Liver (tissue), 8 donors: ENCODE measurements at regions not wholly inside any gene's neighbourhood (a gene's known extent, or its start where the extent isn't known, plus 50 kb on each side); places are given as distances from the start of the nearest gene placed in this dataset.

Experiments
- DNase-seq: peaks from one replicate; pipeline ENCODE4 v3.0.0-alpha.2; 2017; ENCODE audit warnings: low spot score
- H3K27ac ChIP-seq, 2 donors: one replicate each; pipeline ENCODE4 v1.7.0; 2013; ENCODE audit warnings: inconsistent platforms in 2 of 2, low read length in 2 of 2, control low read depth in 1 of 2, low read depth in 1 of 2, mild to moderate bottlenecking in 1 of 2
- H3K27me3 ChIP-seq, 4 donors: one replicate each; pipeline versions ENCODE4 v1.6.1 to v1.7.0; 2013; ENCODE audit warnings: low read length in 3 of 4, inconsistent platforms in 1 of 4, mild to moderate bottlenecking in 1 of 4, moderate library complexity in 1 of 4; ENCODE audit not compliant: control insufficient read depth in 4 of 4, insufficient read depth in 4 of 4
- H3K36me3 ChIP-seq, 4 donors: one replicate each; pipeline versions ENCODE4 v1.6.1 to v1.7.0; 2013; ENCODE audit warnings: low read length in 3 of 4, mild to moderate bottlenecking in 3 of 4, low read depth in 1 of 4, moderate library complexity in 1 of 4; ENCODE audit not compliant: control insufficient read depth in 4 of 4, insufficient read depth in 3 of 4
- H3K4me1 ChIP-seq, 4 donors: one replicate each; pipeline versions ENCODE4 v1.6.1 to v1.7.0; 2013; ENCODE audit warnings: low read length in 3 of 4, mild to moderate bottlenecking in 3 of 4, moderate library complexity in 1 of 4; ENCODE audit not compliant: control insufficient read depth in 4 of 4, insufficient read depth in 4 of 4
- H3K4me3 ChIP-seq, 3 donors: one replicate each; pipeline versions ENCODE4 v1.6.1 to v1.7.0; 2013; ENCODE audit warnings: low read length in 3 of 3, control low read depth in 1 of 3, low read depth in 1 of 3, mild to moderate bottlenecking in 1 of 3
- H3K9ac ChIP-seq, 2 donors: one replicate each; pipeline ENCODE4 v1.7.0; 2013; ENCODE audit warnings: low read length in 2 of 2, mild to moderate bottlenecking in 2 of 2, moderate library complexity in 2 of 2, control low read depth in 1 of 2, low read depth in 1 of 2
- H3K9me3 ChIP-seq, 4 donors: one replicate each; pipeline versions ENCODE4 v1.6.1 to v1.7.0; 2013; ENCODE audit warnings: low read length in 3 of 4; ENCODE audit not compliant: control insufficient read depth in 4 of 4
- EGR1 ChIP-seq, 2 donors: IDR thresholded peaks; 2 replicates each; pipeline ENCODE4 v1.6.1; 2016 to 2018; ENCODE audit warnings: antibody characterized with exemption in 2 of 2, low read depth in 2 of 2
- FOXA2 ChIP-seq: IDR thresholded peaks from 2 replicates; pipeline ENCODE4 v1.6.1; 2016; ENCODE audit warnings: antibody characterized with exemption
- GABPA ChIP-seq, 2 donors: IDR thresholded peaks in 1 of 2; conservative IDR thresholded peaks in 1 of 2; 2 replicates each; pipeline ENCODE4 v1.6.1; 2016; ENCODE audit warnings: antibody characterized with exemption in 2 of 2, mild to moderate bottlenecking in 1 of 2, moderate library complexity in 1 of 2
- HNF4A ChIP-seq, 2 donors: conservative IDR thresholded peaks; 2 replicates each; pipeline ENCODE4 v1.6.1; 2016; ENCODE audit warnings: antibody characterized with exemption in 2 of 2, mild to moderate bottlenecking in 2 of 2
- JUND ChIP-seq, 2 donors: IDR thresholded peaks; 2 replicates each; pipeline ENCODE4 v1.6.1; 2016; ENCODE audit warnings: antibody characterized with exemption in 2 of 2
- NR2F2 ChIP-seq: IDR thresholded peaks from 2 replicates; pipeline ENCODE4 v1.6.1; 2016; ENCODE audit warnings: antibody characterized with exemption
- RAD21 ChIP-seq, 2 donors: IDR thresholded peaks; 2 replicates each; pipeline ENCODE4 v1.6.1; 2016; ENCODE audit warnings: antibody characterized with exemption in 2 of 2, mild to moderate bottlenecking in 2 of 2
- RXRA ChIP-seq, 2 donors: IDR thresholded peaks; 2 replicates each; pipeline ENCODE4 v1.6.1; 2017 to 2018; ENCODE audit warnings: antibody characterized with exemption in 2 of 2, mild to moderate bottlenecking in 1 of 2
- SP1 ChIP-seq: IDR thresholded peaks from 2 replicates; pipeline ENCODE4 v1.6.1; 2018; ENCODE audit warnings: antibody characterized with exemption, mild to moderate bottlenecking
- TAF1 ChIP-seq: conservative IDR thresholded peaks from 2 replicates; pipeline ENCODE4 v1.6.1; 2016; ENCODE audit warnings: antibody characterized with exemption, mild to moderate bottlenecking
- YY1 ChIP-seq: IDR thresholded peaks from 2 replicates; pipeline ENCODE4 v1.6.1; 2016; ENCODE audit warnings: antibody characterized with exemption, mild to moderate bottlenecking
- WGBS: extraction: QIAGEN DNeasy Blood & Tissue Kit; methylation state at CpG from one replicate; pipeline ENCODE4 v1.1.7; 2013; 5-methylcytosine and 5-hydroxymethylcytosine counted together
- TF ChIP-seq, protein P1 (sequence below): IDR thresholded peaks from 2 replicates; pipeline ENCODE4 v1.6.1; 2016; ENCODE audit warnings: antibody characterized with exemption
- TF ChIP-seq, protein P2 (sequence below): IDR thresholded peaks from 2 replicates; pipeline ENCODE4 v1.6.1; 2016; ENCODE audit warnings: antibody characterized with exemption
- TF ChIP-seq, protein P3 (sequence below): IDR thresholded peaks from 2 replicates; pipeline ENCODE4 v1.6.1; 2016; ENCODE audit warnings: antibody characterized with exemption, mild to moderate bottlenecking
- TF ChIP-seq, protein P4 (sequence below): fragments of 150-350 bp; IDR thresholded peaks from 2 replicates; pipeline ENCODE4 v1.5.1; 2017; ENCODE audit warnings: improper control_type of control experiment, low read depth, low read length; ENCODE audit not compliant: missing input control
- donor health status: healthy.
- donor health status: healthy.
- donor health status: healthy.
- donor health status: healthy.
- donor health status: healthy.

DNA sequence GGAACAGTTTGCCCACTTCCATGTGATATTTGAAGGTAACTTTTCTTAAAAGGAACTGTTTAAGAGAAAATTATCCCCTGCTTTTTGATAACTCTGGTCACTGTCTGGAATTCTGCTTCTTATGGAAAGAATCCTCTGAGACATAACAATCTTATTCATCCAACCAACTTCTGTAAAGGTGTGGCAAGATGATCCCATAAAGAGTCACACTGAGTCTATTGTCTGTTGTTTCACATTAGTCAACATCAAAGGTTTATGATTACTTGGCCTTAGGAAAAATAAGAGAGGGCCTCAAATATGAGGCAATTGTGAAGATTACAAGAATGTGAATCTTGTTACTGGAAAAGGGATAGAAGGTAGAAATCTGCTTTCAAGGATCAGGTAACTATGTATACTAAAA, 88.0 kb upstream of the MAGEB18 start:
- no peak overlapping the region for H3K4me3 ChIP-seq
- no peak for DNase-seq
- H3K27me3 ChIP-seq, result no peaks in the 10 kb centered on the region
- H3K9me3 ChIP-seq, result no peaks in the 10 kb centered on the region
- no peak overlapping the region for H3K27ac ChIP-seq
- no peak overlapping the region for H3K9ac ChIP-seq
- TF ChIP-seq FOXA2 (no peak), RAD21 (IDR thresholded peaks at IDR 0.05) (no peak)
- no peaks in the 10 kb centered on the region for H3K4me1 ChIP-seq
- H3K36me3 ChIP-seq, result no peaks in the 10 kb centered on the region

DNA sequence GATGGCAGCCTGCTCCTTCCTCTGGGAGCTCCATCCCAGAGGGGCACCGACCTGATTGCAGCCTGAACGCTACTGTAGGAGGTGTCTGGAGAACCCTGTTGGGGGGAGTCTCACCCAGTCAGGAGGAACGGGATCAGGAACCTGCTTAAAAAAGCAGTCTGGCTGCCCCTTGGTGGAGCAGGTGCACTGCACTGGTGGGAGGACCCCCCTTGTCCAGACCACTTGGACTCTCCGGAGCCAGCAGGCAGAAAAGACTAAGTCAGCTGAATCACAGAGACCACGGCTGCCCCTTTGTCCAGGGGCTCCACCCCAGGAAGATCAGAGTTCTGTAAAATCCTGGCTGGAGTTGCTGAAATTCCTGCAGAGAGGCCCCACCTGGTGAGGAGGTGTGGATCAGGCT, 67.3 kb upstream of the MAGEB18 start:
- Histone ChIP-seq H3K27ac (no peak overlapping the region), H3K9ac (no peak overlapping the region), H3K4me3 (no peak overlapping the region), H3K4me1 (no peaks in the 10 kb centered on the region), H3K27me3 (no peaks in the 10 kb centered on the region), H3K36me3 (no peaks in the 10 kb centered on the region), H3K9me3 (no peaks in the 10 kb centered on the region)
- no peak for TF ChIP-seq GABPA (IDR thresholded peaks at IDR 0.05 in 1 of 2, conservative IDR thresholded peaks at IDR 0.05 in 1 of 2)
- TF ChIP-seq, protein P1, sequence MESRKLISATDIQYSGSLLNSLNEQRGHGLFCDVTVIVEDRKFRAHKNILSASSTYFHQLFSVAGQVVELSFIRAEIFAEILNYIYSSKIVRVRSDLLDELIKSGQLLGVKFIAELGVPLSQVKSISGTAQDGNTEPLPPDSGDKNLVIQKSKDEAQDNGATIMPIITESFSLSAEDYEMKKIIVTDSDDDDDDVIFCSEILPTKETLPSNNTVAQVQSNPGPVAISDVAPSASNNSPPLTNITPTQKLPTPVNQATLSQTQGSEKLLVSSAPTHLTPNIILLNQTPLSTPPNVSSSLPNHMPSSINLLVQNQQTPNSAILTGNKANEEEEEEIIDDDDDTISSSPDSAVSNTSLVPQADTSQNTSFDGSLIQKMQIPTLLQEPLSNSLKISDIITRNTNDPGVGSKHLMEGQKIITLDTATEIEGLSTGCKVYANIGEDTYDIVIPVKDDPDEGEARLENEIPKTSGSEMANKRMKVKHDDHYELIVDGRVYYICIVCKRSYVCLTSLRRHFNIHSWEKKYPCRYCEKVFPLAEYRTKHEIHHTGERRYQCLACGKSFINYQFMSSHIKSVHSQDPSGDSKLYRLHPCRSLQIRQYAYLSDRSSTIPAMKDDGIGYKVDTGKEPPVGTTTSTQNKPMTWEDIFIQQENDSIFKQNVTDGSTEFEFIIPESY, result no peak
- TF ChIP-seq, protein P2, sequence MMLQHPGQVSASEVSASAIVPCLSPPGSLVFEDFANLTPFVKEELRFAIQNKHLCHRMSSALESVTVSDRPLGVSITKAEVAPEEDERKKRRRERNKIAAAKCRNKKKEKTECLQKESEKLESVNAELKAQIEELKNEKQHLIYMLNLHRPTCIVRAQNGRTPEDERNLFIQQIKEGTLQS, result no peak
- TF ChIP-seq EGR1 (IDR thresholded peaks at IDR 0.05; ENCODE audit: low read depth in 2 of 2), result no peak
- TF ChIP-seq HNF4A (conservative IDR thresholded peaks at IDR 0.05), result no peak
- TF ChIP-seq TAF1, result no peak
- TF ChIP-seq SP1, result no peak
- TF ChIP-seq, protein P3, sequence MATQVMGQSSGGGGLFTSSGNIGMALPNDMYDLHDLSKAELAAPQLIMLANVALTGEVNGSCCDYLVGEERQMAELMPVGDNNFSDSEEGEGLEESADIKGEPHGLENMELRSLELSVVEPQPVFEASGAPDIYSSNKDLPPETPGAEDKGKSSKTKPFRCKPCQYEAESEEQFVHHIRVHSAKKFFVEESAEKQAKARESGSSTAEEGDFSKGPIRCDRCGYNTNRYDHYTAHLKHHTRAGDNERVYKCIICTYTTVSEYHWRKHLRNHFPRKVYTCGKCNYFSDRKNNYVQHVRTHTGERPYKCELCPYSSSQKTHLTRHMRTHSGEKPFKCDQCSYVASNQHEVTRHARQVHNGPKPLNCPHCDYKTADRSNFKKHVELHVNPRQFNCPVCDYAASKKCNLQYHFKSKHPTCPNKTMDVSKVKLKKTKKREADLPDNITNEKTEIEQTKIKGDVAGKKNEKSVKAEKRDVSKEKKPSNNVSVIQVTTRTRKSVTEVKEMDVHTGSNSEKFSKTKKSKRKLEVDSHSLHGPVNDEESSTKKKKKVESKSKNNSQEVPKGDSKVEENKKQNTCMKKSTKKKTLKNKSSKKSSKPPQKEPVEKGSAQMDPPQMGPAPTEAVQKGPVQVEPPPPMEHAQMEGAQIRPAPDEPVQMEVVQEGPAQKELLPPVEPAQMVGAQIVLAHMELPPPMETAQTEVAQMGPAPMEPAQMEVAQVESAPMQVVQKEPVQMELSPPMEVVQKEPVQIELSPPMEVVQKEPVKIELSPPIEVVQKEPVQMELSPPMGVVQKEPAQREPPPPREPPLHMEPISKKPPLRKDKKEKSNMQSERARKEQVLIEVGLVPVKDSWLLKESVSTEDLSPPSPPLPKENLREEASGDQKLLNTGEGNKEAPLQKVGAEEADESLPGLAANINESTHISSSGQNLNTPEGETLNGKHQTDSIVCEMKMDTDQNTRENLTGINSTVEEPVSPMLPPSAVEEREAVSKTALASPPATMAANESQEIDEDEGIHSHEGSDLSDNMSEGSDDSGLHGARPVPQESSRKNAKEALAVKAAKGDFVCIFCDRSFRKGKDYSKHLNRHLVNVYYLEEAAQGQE, result no peak
- TF ChIP-seq, protein P4, sequence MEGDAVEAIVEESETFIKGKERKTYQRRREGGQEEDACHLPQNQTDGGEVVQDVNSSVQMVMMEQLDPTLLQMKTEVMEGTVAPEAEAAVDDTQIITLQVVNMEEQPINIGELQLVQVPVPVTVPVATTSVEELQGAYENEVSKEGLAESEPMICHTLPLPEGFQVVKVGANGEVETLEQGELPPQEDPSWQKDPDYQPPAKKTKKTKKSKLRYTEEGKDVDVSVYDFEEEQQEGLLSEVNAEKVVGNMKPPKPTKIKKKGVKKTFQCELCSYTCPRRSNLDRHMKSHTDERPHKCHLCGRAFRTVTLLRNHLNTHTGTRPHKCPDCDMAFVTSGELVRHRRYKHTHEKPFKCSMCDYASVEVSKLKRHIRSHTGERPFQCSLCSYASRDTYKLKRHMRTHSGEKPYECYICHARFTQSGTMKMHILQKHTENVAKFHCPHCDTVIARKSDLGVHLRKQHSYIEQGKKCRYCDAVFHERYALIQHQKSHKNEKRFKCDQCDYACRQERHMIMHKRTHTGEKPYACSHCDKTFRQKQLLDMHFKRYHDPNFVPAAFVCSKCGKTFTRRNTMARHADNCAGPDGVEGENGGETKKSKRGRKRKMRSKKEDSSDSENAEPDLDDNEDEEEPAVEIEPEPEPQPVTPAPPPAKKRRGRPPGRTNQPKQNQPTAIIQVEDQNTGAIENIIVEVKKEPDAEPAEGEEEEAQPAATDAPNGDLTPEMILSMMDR, result no peak
- 75% methylated on average over 5 of the region's 5 CpGs for WGBS
- DNase-seq, result no peak

DNA sequence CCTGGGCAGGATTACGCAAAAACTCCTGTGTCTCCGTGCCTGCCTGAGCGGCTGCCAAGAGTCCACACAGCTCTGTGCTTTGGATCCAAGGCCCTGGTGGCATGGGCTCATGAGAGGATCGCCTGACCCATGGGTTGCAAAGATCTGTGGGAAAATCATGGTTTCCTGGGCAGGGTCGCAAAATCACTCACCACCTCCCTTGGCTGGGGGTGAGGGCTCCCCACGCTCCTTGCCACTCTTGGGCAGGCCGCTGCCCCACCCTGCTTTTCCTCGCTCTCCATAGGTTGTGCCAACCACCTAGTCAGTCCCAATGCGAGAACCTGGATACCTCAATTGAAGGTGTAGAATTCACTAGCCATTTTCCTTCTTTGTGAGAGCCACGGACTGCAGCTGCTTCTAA, 66.5 kb upstream of the MAGEB18 start:
- no peaks in the 10 kb centered on the region for H3K27me3 ChIP-seq
- DNase-seq, result no peak
- H3K9ac ChIP-seq, result no peak overlapping the region
- no peaks in the 10 kb centered on the region for H3K36me3 ChIP-seq
- H3K9me3 ChIP-seq, result no peaks in the 10 kb centered on the region
- H3K4me3 ChIP-seq, result no peak overlapping the region
- H3K27ac ChIP-seq, result no peak overlapping the region
- no peaks in the 10 kb centered on the region for H3K4me1 ChIP-seq
- 80% methylated on average over 10 of the region's 10 CpGs for WGBS
- TF ChIP-seq RXRA (IDR thresholded peaks at IDR 0.05) (no peak), JUND (IDR thresholded peaks at IDR 0.05) (no peak), YY1 (no peak), HNF4A (conservative IDR thresholded peaks at IDR 0.05) (no peak), NR2F2 (no peak), RAD21 (IDR thresholded peaks at IDR 0.05) (no peak), TAF1 (no peak), FOXA2 (no peak)
- TF ChIP-seq, protein P4, result no peak
